ENCODE measurements at regions not wholly inside any gene's neighbourhood (a gene's known extent, or its start where the extent isn't known, plus 50 kb on each side); places are given as distances from the start of the nearest gene placed in this dataset.

DNA sequence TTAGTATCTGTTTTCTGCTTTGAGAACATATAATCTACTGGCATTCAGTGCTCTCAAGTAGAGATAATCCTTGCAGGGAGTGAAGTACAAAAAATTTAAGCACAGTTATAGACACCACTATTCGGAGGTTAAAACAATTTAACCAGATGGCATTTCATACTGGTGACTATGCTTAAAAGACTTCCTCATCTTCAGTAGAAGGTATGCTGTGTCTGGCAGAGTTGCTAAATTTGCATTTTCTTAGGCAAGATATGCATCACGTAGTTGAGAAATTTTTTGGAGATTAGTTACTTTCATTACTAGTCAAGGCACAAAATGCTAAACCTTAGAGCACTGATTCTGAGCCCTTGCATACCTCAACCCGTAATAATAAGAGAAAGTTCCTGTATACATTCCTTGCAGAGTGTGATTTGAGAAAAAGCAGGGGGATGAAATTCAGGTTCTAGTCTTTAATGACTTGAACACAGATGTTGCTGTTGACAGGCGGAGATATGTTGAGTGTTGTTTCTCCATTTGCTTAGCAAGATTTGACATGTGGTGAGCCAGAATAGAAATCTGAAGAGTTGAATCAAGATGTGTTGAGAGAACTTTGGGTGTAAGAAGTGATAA, 70.8 kb upstream of the STARD4 start:
- TF ChIP-seq POLR2A (IDR thresholded peaks at IDR 0.05; ENCODE audit: low read depth, low read length): no peak
- TF ChIP-seq, protein P1, sequence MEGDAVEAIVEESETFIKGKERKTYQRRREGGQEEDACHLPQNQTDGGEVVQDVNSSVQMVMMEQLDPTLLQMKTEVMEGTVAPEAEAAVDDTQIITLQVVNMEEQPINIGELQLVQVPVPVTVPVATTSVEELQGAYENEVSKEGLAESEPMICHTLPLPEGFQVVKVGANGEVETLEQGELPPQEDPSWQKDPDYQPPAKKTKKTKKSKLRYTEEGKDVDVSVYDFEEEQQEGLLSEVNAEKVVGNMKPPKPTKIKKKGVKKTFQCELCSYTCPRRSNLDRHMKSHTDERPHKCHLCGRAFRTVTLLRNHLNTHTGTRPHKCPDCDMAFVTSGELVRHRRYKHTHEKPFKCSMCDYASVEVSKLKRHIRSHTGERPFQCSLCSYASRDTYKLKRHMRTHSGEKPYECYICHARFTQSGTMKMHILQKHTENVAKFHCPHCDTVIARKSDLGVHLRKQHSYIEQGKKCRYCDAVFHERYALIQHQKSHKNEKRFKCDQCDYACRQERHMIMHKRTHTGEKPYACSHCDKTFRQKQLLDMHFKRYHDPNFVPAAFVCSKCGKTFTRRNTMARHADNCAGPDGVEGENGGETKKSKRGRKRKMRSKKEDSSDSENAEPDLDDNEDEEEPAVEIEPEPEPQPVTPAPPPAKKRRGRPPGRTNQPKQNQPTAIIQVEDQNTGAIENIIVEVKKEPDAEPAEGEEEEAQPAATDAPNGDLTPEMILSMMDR (conservative IDR thresholded peaks at IDR 0.05; ENCODE audit: low read depth, low read length): no peak
- TF ChIP-seq ELK1 (IDR thresholded peaks at IDR 0.05; ENCODE audit: borderline replicate concordance, low read depth, low read length): no peak
- no peak for TF ChIP-seq RFX5 (IDR thresholded peaks at IDR 0.05; ENCODE audit: low read depth, low read length)
- no peak for TF ChIP-seq SMC3 (IDR thresholded peaks at IDR 0.05; ENCODE audit: low read depth, low read length)
- peak; percentile 53; the same call in 1 of the 2 replicates for TF ChIP-seq MAFK (IDR thresholded peaks at IDR 0.05; ENCODE audit: low read depth, low read length)
- TF ChIP-seq BHLHE40 (IDR thresholded peaks at IDR 0.05; ENCODE audit: low read depth, low read length): no peak
- TF ChIP-seq NFE2L2 (IDR thresholded peaks at IDR 0.05; ENCODE audit: low read depth, low read length): no peak
- TF ChIP-seq FOS (IDR thresholded peaks at IDR 0.05; ENCODE audit: low read depth, low read length): no peak
- TF ChIP-seq USF2 (IDR thresholded peaks at IDR 0.05; ENCODE audit: low read depth, low read length): no peak

All from IMR-90 (cell line).